ENCODE measurements at regions not wholly inside any gene's neighbourhood (a gene's known extent, or its start where the extent isn't known, plus 50 kb on each side); places are given as distances from the start of the nearest gene placed in this dataset.
"Not testable (repeated sequence)": the region's sequence is repeated elsewhere in the genome, so short reads cannot be mapped to it uniquely, and the experiment has no call there.

- DNase-seq (ENCODE audit: low spot score, unreplicated experiment): no peak
- Mint-ChIP-seq H3K4me1 (ENCODE audit: low read depth) (peaks cover 9% of the 10 kb centered on the region), H3K9me3 (ENCODE audit: low read depth) (no peaks in the 10 kb centered on the region), H3K36me3 (ENCODE audit: insufficient read depth) (no peaks in the 10 kb centered on the region), H3K27ac (no peak overlapping the region), H3K4me3 (ENCODE audit: low read depth) (no peak overlapping the region), H3K27me3 (no peaks in the 10 kb centered on the region)
- TF ChIP-seq, protein P1, sequence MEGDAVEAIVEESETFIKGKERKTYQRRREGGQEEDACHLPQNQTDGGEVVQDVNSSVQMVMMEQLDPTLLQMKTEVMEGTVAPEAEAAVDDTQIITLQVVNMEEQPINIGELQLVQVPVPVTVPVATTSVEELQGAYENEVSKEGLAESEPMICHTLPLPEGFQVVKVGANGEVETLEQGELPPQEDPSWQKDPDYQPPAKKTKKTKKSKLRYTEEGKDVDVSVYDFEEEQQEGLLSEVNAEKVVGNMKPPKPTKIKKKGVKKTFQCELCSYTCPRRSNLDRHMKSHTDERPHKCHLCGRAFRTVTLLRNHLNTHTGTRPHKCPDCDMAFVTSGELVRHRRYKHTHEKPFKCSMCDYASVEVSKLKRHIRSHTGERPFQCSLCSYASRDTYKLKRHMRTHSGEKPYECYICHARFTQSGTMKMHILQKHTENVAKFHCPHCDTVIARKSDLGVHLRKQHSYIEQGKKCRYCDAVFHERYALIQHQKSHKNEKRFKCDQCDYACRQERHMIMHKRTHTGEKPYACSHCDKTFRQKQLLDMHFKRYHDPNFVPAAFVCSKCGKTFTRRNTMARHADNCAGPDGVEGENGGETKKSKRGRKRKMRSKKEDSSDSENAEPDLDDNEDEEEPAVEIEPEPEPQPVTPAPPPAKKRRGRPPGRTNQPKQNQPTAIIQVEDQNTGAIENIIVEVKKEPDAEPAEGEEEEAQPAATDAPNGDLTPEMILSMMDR (IDR thresholded peaks at IDR 0.05; ENCODE audit: unreplicated experiment): no peak
Measured at GRCh38 chr13:99730403-99730802, 229.1 kb downstream of the TM9SF2 start.

GRCh38 chr13:99729745-99730144 is 228.5 kb downstream of the TM9SF2 start:
- TF ChIP-seq, protein P1 (IDR thresholded peaks at IDR 0.05; ENCODE audit: unreplicated experiment): no peak
- no peak for DNase-seq (ENCODE audit: low spot score, unreplicated experiment)
- Mint-ChIP-seq H3K36me3 (ENCODE audit: insufficient read depth) (no peaks in the 10 kb centered on the region), H3K27me3 (no peaks in the 10 kb centered on the region), H3K27ac (no peak overlapping the region), H3K4me3 (ENCODE audit: low read depth) (no peak overlapping the region), H3K9me3 (ENCODE audit: low read depth) (no peaks in the 10 kb centered on the region), H3K4me1 (ENCODE audit: low read depth) (peaks cover 15% of the 10 kb centered on the region)

DNA sequence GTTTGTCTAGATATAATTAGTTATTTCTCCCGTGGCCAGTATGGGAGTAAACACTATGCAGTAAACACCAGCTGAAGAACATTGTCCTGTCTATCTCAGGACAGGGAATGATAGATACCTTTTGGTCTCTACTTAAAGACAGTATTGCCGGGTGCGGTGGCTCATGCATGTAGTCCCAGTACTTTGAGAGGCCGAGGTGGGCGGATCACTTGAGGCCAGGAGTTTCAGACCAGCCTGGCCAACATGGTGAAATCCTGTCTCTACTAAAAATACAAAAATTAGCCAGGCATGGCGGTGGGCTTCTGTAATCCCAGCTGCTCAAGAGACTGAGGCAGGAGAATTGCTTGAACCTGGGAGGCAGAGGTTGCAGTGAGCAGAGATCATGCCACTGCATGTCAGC is 226.4 kb downstream of the TM9SF2 start:
- DNase-seq (ENCODE audit: low spot score, unreplicated experiment); H3K36me3 Mint-ChIP-seq (ENCODE audit: insufficient read depth); H3K9me3 Mint-ChIP-seq (ENCODE audit: low read depth); H3K27me3 Mint-ChIP-seq; H3K4me3 Mint-ChIP-seq (ENCODE audit: low read depth); H3K27ac Mint-ChIP-seq: not testable (repeated sequence)
- peaks cover 34% of the 10 kb centered on the region for H3K4me1 Mint-ChIP-seq (ENCODE audit: low read depth)

GRCh38 chr13:99726282-99726894 is 225.1 kb downstream of the TM9SF2 start:
- H3K27ac Mint-ChIP-seq: no peak overlapping the region
- H3K27me3 Mint-ChIP-seq: no peaks in the 10 kb centered on the region
- peaks cover 41% of the 10 kb centered on the region for H3K4me1 Mint-ChIP-seq (ENCODE audit: low read depth)
- DNase-seq (ENCODE audit: low spot score, unreplicated experiment): no peak
- TF ChIP-seq, protein P1 (IDR thresholded peaks at IDR 0.05; ENCODE audit: unreplicated experiment): no peak
- H3K9me3 Mint-ChIP-seq (ENCODE audit: low read depth): no peaks in the 10 kb centered on the region
- H3K4me3 Mint-ChIP-seq (ENCODE audit: low read depth): no peak overlapping the region
- H3K36me3 Mint-ChIP-seq (ENCODE audit: insufficient read depth): no peaks in the 10 kb centered on the region

DNA sequence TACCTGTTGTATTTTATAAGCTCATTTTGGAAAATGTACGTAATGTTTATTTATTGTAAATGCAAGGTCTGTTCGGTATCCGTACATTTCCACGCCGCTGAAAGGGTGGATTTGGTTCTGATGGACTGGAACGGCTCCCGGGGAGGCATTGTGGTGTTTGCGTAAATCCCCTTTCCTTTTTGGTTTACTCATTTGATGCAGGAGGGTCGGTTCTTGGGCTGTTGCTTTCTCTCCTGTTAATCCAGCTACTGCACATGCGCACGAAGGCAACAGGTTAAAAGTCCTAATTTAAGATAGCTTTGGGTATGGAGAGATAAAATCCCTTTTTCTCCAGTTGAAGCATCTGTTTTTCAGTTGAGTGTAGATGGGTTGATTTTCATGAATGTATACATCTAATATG is 224.4 kb downstream of the TM9SF2 start:
- TF ChIP-seq, protein P1 (IDR thresholded peaks at IDR 0.05; ENCODE audit: unreplicated experiment): no peak
- Mint-ChIP-seq H3K36me3 (ENCODE audit: insufficient read depth) (no peaks in the 10 kb centered on the region), H3K4me3 (ENCODE audit: low read depth) (no peak overlapping the region), H3K4me1 (ENCODE audit: low read depth) (peaks cover 42% of the 10 kb centered on the region), H3K9me3 (ENCODE audit: low read depth) (no peaks in the 10 kb centered on the region), H3K27me3 (no peaks in the 10 kb centered on the region), H3K27ac (no peak overlapping the region)
- no peak for DNase-seq (ENCODE audit: low spot score, unreplicated experiment)
